Prostate gland (tissue), 2 donors: ENCODE measurements at regions not wholly inside any gene's neighbourhood (a gene's known extent, or its start where the extent isn't known, plus 50 kb on each side); places are given as distances from the start of the nearest gene placed in this dataset.

Source experiments
- DNase-seq: peaks from one replicate; pipeline ENCODE4 v3.0.0-alpha.2; 2019; ENCODE audit warnings: low spot score
- H3K27ac ChIP-seq, 2 donors: fragments of 200-600 bp; sonication (generic); 2 replicates each; pipeline ENCODE4 v1.5.1; 2017 to 2019
- H3K27me3 ChIP-seq: fragments of 200-600 bp; sonication (generic); replicated peaks from 2 replicates; pipeline ENCODE4 v1.5.1; 2019; ENCODE audit not compliant: insufficient read depth
- H3K36me3 ChIP-seq, 2 donors: fragments of 200-600 bp; sonication (generic); 1 replicate in 1 of 2; 2 replicates in 1 of 2; pipeline versions ENCODE4 v1.5.1 to v1.8.1; 2017 to 2019
- H3K4me1 ChIP-seq: fragments of 200-600 bp; sonication (generic); replicated peaks from 2 replicates; pipeline ENCODE4 v1.5.1; 2019
- H3K4me3 ChIP-seq, 2 donors: fragments of 200-600 bp; sonication (generic); 2 replicates each; pipeline ENCODE4 v1.5.1; 2017 to 2019
- H3K9me3 ChIP-seq: fragments of 200-600 bp; sonication (generic); 2 replicates; pipeline ENCODE4 v1.5.1; 2017
- POLR2A ChIP-seq: fragments of 450-650 bp; IDR thresholded peaks from one replicate; pipeline ENCODE4 v1.6.1; 2016; ENCODE audit warnings: antibody characterized with exemption, mild to moderate bottlenecking
- POLR2AphosphoS5 ChIP-seq: sonication (generic); formaldehyde crosslinking; IDR thresholded peaks from one replicate; pipeline ENCODE4 v1.6.1; 2017; ENCODE audit warnings: antibody characterized with exemption
- WGBS: methylation state at CpG from one replicate; pipeline ENCODE4 v1.1.5; 2018; 5-methylcytosine and 5-hydroxymethylcytosine counted together
- intact Hi-C: fragments of 100-400 bp; cut with DNase I; formaldehyde crosslinking; loops from one replicate; pipeline ENCODE4 v1.14.2; 2022
- TF ChIP-seq, protein P1 (sequence below), 4 experiments: fragments of 200-600 bp in 2 of 4; fragments of 450-650 bp in 2 of 4; sonication (generic) in 2 of 4; IDR thresholded peaks; 1 replicate in 3 of 4; 2 replicates in 1 of 4; pipeline ENCODE4 v1.5.1; 2016 to 2019; ENCODE audit warnings: antibody characterized with exemption in 4 of 4, mild to moderate bottlenecking in 2 of 4, moderate library complexity in 2 of 4

DNA sequence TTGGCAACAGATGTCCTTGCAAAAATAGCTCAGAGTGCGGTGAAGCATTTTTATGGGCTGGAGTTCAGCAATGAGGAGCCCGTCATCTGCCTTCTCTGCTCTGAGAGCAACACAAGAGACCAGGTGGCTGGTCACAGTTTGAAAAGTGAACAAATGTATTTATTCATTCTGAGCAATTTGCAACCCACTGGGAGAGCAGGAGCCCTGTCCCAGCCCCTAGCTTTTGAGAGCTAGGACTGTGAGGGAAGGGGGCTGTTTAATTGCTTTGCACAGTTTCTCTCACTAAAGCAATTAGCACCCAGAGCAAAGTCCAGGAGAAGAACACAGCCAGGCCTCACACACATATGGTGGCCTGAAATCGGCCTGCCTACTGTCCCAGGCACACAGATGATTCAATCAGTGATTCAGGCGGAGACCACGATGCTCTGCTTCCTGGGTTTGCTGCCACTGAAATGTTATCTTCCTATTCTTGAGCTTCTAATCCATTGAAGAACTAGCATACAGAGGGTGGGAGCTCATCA, 646.1 kb upstream of the ACVR2A start:
- Histone ChIP-seq H3K27ac (no peak overlapping the region), H3K9me3 (no peaks in the 10 kb centered on the region), H3K27me3 (no peaks in the 10 kb centered on the region), H3K4me1 (no peaks in the 10 kb centered on the region), H3K36me3 (no peaks in the 10 kb centered on the region), H3K4me3 (no peak overlapping the region)
- DNase-seq, result no peak
- 55% methylated on average over 5 of the region's 5 CpGs for WGBS
- intact Hi-C loops, result no loop called here
- no peak for TF ChIP-seq POLR2A
- TF ChIP-seq POLR2AphosphoS5, result no peak
- TF ChIP-seq, protein P1, sequence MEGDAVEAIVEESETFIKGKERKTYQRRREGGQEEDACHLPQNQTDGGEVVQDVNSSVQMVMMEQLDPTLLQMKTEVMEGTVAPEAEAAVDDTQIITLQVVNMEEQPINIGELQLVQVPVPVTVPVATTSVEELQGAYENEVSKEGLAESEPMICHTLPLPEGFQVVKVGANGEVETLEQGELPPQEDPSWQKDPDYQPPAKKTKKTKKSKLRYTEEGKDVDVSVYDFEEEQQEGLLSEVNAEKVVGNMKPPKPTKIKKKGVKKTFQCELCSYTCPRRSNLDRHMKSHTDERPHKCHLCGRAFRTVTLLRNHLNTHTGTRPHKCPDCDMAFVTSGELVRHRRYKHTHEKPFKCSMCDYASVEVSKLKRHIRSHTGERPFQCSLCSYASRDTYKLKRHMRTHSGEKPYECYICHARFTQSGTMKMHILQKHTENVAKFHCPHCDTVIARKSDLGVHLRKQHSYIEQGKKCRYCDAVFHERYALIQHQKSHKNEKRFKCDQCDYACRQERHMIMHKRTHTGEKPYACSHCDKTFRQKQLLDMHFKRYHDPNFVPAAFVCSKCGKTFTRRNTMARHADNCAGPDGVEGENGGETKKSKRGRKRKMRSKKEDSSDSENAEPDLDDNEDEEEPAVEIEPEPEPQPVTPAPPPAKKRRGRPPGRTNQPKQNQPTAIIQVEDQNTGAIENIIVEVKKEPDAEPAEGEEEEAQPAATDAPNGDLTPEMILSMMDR (IDR thresholded peaks at IDR 0.05), result no peak

DNA sequence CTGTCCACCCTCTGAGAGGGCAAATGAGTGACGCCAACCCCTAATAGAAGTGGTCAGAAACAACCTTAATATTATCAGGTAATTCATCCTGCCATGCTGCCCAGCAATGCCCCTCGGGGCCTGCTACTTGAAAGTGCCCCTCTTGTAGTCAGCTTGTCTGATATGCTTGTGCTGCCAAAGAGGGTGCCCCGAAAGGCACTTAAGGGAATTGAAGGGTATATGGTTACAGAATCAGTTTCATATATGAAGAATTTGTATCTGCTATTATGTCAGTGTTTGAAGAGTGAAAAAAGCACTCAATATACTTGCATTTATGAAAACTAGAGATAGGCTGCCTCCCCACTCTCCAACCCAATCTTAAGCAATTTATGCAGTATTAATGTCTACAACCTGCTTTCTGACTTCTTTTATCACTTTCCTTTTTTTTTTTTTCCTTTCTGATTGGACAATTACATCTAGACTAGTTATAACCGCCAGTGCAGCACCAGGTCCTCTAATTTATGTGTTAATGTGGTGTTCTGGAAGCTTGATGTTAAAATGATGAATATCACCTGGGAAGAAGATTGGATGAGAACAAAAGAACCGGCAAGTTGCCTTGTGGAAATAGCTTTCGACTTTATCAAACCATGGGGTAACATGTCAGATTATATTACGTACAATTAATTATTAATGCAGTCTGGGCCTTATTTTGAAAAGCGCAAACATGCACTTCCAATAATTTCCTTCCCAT, 646.9 kb upstream of the ACVR2A start:
- Histone ChIP-seq H3K27me3 (no peaks in the 10 kb centered on the region), H3K9me3 (no peaks in the 10 kb centered on the region), H3K36me3 (no peaks in the 10 kb centered on the region), H3K4me1 (no peaks in the 10 kb centered on the region), H3K27ac (no peak overlapping the region), H3K4me3 (no peak overlapping the region)
- whole genome bisulfite sequencing, result 76% methylated on average over 8 of the region's 8 CpGs
- no peak for TF ChIP-seq POLR2A
- TF ChIP-seq, protein P1 (IDR thresholded peaks at IDR 0.05), result no peak
- no peak for TF ChIP-seq POLR2AphosphoS5
- no peak for DNase-seq
- intact Hi-C loops, result no loop called here

DNA sequence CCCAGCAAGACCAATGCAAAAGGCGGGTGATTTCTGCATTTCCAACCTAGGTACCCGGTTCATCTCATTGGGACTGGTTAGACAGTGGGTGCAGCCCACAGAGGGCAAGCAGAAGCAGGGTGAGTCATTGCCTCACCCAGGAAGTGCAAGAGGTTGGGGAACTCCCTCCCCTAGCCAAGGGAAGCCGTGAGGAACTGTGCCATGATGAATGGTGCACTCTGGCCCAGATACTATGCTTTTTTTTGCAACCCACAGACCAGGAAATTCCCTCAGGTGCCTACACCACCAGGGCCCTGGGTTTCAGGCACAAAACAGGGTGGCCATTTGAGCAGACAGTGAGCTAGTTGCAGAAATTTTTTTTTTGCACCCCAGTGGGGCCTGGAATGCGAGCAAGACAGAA, 662.6 kb upstream of the ACVR2A start:
- intact Hi-C loops, result no loop called here
- Histone ChIP-seq H3K27ac (no peak overlapping the region), H3K27me3 (no peaks in the 10 kb centered on the region), H3K4me1 (no peaks in the 10 kb centered on the region), H3K9me3 (no peaks in the 10 kb centered on the region), H3K4me3 (no peak overlapping the region), H3K36me3 (no peaks in the 10 kb centered on the region)
- 68% methylated on average over 4 of the region's 4 CpGs for WGBS
- no peak for TF ChIP-seq POLR2AphosphoS5
- TF ChIP-seq, protein P1 (IDR thresholded peaks at IDR 0.05), result no peak
- no peak for TF ChIP-seq POLR2A
- no peak for DNase-seq

DNA sequence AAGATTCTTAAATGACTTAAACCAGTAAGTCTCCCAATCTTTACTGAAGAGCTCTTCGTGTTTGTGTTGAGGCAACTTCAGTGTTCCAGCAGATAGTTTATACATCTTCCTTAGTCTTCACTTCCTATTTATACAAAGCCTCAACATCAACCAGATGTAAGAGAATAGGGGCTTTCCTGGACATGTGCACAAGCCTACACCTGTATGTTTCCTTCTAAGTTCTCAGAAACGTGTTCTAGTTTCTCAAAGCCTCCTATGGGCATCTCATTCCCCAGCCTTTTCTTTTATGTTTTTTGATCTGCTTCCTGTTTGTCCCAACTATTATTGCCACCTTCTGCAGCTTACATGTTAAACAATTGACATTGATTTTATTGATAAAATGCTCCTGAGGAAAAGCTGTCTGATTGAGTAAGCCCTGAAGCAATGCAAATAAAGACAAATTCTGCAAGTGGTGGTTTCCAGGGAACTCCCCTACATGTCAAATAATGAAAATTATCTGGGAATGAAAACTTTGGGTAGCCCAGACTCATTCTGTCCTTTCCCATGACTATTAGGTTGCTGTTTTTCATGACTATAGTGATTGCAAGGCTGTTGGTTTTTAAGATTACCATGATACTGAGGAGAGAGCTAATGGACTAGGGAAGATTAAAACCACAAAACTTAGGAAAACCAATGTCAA, 663.3 kb upstream of the ACVR2A start:
- intact Hi-C loops, result no loop called here
- no peak for DNase-seq
- Histone ChIP-seq H3K36me3 (no peaks in the 10 kb centered on the region), H3K9me3 (no peaks in the 10 kb centered on the region), H3K4me1 (no peaks in the 10 kb centered on the region), H3K4me3 (no peak overlapping the region), H3K27me3 (no peaks in the 10 kb centered on the region), H3K27ac (no peak overlapping the region)
- TF ChIP-seq POLR2A, result no peak
- TF ChIP-seq, protein P1 (IDR thresholded peaks at IDR 0.05), result no peak
- 81% methylated on average over 2 of the region's 2 CpGs for WGBS
